GM06990 (cell line): ENCODE measurements at regions not wholly inside any gene's neighbourhood (a gene's known extent, or its start where the extent isn't known, plus 50 kb on each side); places are given as distances from the start of the nearest gene placed in this dataset.

Experiments used
- DNase-seq: peaks from one replicate; pipeline ENCODE4 v3.0.0-alpha.2; 2011; ENCODE audit not compliant: insufficient read length; ENCODE audit errors: extremely low read depth
- H3K27me3 ChIP-seq: replicated peaks from 2 replicates; pipeline ENCODE4 v1.6.0; 2011; ENCODE audit warnings: low read length; ENCODE audit not compliant: control insufficient read depth, insufficient read depth
- H3K36me3 ChIP-seq: 2 replicates; pipeline ENCODE4 v1.5.1; 2011; ENCODE audit warnings: low read length; ENCODE audit not compliant: control insufficient read depth, insufficient read depth
- H3K4me3 ChIP-seq: replicated peaks from 2 replicates; pipeline ENCODE4 v1.5.1; 2011; ENCODE audit warnings: low read depth, mild to moderate bottlenecking, control low read depth, low read length
- TF ChIP-seq, protein P1 (sequence below): IDR thresholded peaks from 2 replicates; pipeline ENCODE4 v1.5.1; 2011; ENCODE audit warnings: low read length, control low read depth, mild to moderate bottlenecking, inconsistent platforms; ENCODE audit not compliant: insufficient read depth, poor library complexity, severe bottlenecking

DNA sequence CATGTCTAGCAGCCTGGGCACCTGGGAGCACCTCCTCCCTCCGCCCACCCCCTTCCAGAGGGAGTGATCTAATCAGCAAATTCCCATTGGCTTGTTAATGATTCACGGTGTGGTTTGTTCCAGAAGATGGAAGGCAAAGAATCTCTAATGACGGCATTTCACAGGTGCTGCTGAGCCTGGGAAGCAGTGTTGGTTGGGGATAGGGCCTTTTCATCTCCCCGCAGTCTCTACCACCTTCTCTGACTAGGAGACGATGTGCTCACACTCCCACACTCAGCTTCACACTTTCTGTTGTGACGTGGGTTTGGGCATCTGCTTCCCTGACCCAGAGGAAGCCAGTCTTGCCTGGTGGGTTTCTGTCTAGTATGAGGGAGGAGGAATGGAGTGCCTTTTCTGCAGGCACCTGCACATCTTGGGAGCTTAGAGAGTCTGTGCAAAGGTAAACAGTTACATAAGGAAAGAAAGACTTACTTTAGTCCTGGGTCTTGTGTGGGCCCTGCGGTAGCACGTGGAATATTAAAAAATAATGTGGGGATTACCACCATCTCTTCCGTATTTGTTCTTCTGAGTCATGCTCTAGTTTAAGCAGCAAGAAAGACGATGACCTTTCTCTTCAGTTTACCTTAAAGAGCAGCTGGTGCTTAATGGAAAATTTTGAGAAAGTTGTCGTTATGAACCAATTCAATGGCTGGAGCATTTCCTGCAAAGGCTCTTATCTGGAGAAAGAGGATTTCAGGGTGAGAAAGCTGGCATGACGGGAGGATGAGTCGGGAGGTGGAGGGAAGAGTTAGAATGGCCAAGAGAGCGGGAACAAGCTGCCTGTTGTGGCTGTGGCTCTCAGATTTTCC is 70.6 kb upstream of the ARHGAP5 start:
- Histone ChIP-seq H3K27me3 (no peaks in the 10 kb centered on the region), H3K4me3 (no peak overlapping the region), H3K36me3 (no peaks in the 10 kb centered on the region)
- TF ChIP-seq, protein P1, sequence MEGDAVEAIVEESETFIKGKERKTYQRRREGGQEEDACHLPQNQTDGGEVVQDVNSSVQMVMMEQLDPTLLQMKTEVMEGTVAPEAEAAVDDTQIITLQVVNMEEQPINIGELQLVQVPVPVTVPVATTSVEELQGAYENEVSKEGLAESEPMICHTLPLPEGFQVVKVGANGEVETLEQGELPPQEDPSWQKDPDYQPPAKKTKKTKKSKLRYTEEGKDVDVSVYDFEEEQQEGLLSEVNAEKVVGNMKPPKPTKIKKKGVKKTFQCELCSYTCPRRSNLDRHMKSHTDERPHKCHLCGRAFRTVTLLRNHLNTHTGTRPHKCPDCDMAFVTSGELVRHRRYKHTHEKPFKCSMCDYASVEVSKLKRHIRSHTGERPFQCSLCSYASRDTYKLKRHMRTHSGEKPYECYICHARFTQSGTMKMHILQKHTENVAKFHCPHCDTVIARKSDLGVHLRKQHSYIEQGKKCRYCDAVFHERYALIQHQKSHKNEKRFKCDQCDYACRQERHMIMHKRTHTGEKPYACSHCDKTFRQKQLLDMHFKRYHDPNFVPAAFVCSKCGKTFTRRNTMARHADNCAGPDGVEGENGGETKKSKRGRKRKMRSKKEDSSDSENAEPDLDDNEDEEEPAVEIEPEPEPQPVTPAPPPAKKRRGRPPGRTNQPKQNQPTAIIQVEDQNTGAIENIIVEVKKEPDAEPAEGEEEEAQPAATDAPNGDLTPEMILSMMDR: no peak
- DNase-seq: no peak

DNA sequence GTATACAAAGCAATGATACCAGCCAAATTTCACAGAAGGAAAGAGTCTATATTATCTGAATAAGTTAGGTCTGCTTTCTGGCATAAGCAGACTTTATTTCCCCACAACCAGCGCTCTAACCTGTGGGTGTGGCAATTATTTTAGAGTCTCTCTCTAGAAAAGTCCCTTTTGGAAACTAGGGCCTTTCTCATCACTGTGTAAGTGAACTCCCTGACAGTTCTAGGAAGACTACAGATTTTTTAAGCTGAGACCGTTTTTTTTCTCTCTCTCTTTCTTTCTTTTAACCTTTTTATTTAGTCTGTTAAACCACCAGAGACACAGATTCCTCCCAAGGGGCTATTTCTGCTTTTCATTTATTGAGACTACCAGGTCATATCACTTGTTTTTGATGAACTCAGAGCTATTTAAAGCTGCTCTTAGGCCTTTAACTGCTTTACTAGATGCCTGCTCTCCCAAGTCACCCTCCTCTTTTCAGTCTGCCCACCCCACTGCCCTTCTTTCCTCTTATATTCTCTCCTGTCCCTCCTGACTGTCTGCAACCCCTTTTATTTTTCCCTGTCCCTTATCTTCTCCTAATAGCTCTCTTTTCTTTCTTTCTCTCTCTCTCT is 69.2 kb upstream of the ARHGAP5 start:
- TF ChIP-seq, protein P1: no peak
- no peak for DNase-seq
- Histone ChIP-seq H3K36me3 (no peaks in the 10 kb centered on the region), H3K27me3 (no peaks in the 10 kb centered on the region), H3K4me3 (no peak overlapping the region)

DNA sequence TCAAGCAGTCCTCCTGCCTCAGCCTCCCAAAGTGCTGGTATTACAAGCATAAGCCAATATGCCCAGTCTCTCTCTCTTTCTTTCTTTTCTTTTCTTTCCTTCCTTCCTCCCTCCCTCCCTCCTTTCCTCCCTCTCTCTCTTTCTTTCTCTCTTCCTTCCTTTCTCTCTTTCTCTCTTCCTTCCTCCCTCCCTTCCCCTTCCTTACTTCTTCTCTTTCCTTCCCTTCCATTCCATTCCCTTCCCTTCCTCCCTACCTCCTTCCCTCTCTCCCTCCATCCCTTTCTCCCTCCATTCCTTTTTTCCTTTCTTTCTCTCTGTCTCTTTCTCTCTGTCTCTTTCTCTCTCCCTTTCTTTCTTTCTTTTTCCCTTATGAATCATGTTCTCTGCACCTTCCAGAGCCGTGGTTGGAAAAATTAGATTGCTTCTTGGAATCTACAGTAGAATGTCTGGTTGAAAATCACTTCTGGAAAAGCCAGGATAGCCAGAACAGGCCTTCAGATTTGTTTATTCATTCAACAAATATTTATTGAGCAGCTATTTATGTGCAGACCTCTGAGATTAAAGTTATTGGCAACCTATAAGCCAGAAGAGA is 68.4 kb upstream of the ARHGAP5 start:
- TF ChIP-seq, protein P1: no peak
- Histone ChIP-seq H3K4me3 (no peak overlapping the region), H3K36me3 (no peaks in the 10 kb centered on the region), H3K27me3 (no peaks in the 10 kb centered on the region)
- DNase-seq: no peak

DNA sequence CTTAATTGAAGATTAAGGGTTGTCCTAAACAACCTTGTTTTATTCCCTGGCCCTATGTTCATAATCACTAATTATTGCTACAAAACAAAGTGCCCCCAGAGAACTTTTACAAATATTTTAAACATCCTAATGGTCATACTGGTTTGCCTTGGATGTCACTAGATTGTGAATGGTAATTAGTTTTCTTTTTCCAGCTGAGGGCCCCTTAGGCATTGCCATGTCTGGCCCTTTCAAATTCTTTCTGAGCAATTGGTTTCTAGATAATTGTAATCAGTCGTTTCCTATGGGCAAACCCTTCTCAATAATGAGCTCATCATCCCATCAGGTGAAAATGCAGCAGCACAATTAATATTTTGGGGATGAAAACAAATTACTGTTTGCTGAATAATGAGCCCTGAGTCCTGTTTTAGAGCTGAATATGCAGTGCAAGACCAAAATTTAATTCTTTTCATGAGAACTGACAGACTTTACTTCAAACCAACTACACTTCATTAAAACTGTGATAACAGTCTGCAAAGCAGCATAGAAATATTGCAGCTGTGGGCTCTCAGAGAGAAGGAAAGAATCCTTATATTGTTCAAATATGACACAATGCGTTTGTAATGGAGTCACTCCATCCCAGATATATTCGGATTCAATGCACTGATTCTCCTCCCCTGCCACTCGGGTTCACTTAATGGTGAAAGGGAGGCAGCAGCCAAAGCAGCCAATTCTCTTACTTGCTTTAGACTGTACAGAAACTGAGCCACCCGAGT is 67.7 kb upstream of the ARHGAP5 start:
- TF ChIP-seq, protein P1: no peak
- no peak overlapping the region for H3K4me3 ChIP-seq
- H3K27me3 ChIP-seq: no peaks in the 10 kb centered on the region
- DNase-seq: no peak
- no peaks in the 10 kb centered on the region for H3K36me3 ChIP-seq

DNA sequence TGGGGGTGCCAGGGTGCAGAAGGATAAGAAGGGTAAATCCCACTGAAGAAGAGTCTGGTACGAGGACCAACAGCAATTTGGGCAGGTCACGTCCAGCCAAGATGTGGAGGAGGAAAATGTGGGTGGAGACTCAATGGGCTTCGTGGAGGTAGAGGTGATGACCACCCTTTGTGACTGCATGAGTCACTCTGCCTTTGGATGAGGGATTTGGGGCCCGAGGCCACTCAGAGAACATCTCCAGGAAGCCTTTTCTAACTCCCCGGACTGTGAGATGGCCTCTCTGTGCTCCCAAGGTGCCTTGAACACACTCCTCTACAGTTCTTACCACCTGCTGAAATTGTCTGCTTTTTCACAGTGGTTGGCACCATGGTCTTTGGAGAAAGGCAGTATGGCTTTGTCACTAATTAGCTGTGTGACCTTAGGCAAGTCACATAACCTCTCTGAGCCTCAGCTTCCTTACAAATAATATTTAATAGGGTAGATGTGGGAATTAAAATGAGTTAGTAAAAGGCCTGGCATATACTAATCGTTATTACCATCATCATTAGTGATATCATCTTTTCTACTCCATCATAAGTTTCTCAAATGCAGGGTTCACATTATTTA is 67.0 kb upstream of the ARHGAP5 start:
- Histone ChIP-seq H3K27me3 (no peaks in the 10 kb centered on the region), H3K4me3 (no peak overlapping the region), H3K36me3 (no peaks in the 10 kb centered on the region)
- DNase-seq: no peak
- TF ChIP-seq, protein P1: no peak
